Colonic mucosa (tissue), 4 donors: ENCODE measurements at regions not wholly inside any gene's neighbourhood (a gene's known extent, or its start where the extent isn't known, plus 50 kb on each side); places are given as distances from the start of the nearest gene placed in this dataset.

Experiments used
- DNase-seq: peaks from one replicate; pipeline ENCODE4 v3.0.0-alpha.2; 2020
- H3K27ac ChIP-seq: fragments of 200-600 bp; one replicate; pipeline ENCODE4 v1.8.0; 2021
- H3K27me3 ChIP-seq: fragments of 200-600 bp; one replicate; pipeline ENCODE4 v1.8.0; 2021
- H3K36me3 ChIP-seq: fragments of 200-600 bp; one replicate; pipeline ENCODE4 v1.8.0; 2021
- H3K4me1 ChIP-seq: fragments of 200-600 bp; one replicate; pipeline ENCODE4 v1.8.0; 2021; ENCODE audit warnings: mild to moderate bottlenecking
- H3K4me3 ChIP-seq: fragments of 200-600 bp; one replicate; pipeline ENCODE4 v1.8.0; 2021
- H3K9ac ChIP-seq, 2 donors: one replicate each; pipeline ENCODE4 v1.7.0; 2013; ENCODE audit warnings: control low read depth in 2 of 2, low read depth in 2 of 2, low read length in 2 of 2
- H3K9me3 ChIP-seq: fragments of 200-600 bp; one replicate; pipeline ENCODE4 v1.8.0; 2021
- intact Hi-C: fragments of 100-400 bp; cut with DNase I; formaldehyde crosslinking; loops from one replicate; pipeline ENCODE4 v1.14.1; 2022
- TF ChIP-seq, protein P1 (sequence below): fragments of 200-600 bp; IDR thresholded peaks from one replicate; pipeline ENCODE4 v1.8.0; 2022; ENCODE audit warnings: antibody characterized with exemption, mild to moderate bottlenecking
- donor health status: healthy.
- donor health status: DM: no; HTN: no; CAD: no.
- donor health status: DM: no; HTN: no; CAD: no.

DNA sequence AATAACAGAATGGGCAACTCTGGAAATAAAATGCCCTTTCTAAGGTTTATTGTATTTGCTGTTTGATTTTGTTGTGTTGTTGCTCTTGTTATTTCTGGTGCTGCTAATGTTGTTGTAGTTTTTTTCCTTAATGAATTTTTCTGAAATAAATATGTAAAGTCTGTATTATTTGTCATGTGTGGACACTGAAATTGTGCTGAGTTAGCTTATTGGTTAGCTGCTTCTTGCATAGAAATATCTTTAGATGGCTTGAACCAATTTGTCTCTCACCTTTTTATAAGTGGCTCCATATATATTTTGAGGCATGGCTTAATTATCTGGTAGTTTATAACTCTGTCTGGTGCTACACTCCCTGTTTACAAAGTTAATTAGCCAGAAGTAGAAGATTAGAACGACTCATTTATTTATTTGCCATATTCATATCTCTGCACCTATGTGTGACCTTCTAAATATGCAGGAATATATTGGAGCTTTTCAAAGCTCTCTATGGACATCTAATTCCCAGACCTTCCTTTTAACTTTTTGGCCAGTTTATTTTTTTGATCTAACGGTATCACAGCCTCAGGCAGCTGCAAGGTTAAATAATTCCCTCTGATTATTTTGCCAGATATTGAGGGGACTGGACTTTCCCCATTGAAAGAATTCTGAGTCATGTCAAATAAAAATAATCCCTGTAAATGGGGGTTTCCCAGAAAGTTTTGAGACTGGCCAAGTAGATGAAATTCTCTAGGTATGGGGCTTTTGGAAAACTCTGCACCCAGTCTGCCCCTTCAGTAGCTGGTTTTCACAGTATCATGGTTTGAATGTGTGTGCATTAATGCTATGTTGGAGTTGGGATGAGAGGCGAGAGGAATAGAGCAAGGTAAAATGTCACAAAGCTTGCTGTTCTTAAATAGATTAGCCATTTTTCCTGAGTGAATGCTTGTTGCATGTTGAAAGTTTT, 1331.7 kb upstream of the MIR17HG start:
- no peak for DNase-seq
- no peak overlapping the region for H3K27ac ChIP-seq
- no peaks in the 10 kb centered on the region for H3K4me1 ChIP-seq
- no peaks in the 10 kb centered on the region for H3K36me3 ChIP-seq
- intact Hi-C loops: no loop called here
- H3K9me3 ChIP-seq: no peaks in the 10 kb centered on the region
- no peaks in the 10 kb centered on the region for H3K27me3 ChIP-seq
- TF ChIP-seq, protein P1, sequence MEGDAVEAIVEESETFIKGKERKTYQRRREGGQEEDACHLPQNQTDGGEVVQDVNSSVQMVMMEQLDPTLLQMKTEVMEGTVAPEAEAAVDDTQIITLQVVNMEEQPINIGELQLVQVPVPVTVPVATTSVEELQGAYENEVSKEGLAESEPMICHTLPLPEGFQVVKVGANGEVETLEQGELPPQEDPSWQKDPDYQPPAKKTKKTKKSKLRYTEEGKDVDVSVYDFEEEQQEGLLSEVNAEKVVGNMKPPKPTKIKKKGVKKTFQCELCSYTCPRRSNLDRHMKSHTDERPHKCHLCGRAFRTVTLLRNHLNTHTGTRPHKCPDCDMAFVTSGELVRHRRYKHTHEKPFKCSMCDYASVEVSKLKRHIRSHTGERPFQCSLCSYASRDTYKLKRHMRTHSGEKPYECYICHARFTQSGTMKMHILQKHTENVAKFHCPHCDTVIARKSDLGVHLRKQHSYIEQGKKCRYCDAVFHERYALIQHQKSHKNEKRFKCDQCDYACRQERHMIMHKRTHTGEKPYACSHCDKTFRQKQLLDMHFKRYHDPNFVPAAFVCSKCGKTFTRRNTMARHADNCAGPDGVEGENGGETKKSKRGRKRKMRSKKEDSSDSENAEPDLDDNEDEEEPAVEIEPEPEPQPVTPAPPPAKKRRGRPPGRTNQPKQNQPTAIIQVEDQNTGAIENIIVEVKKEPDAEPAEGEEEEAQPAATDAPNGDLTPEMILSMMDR: no peak
- H3K4me3 ChIP-seq: no peak overlapping the region
- no peak overlapping the region for H3K9ac ChIP-seq

DNA sequence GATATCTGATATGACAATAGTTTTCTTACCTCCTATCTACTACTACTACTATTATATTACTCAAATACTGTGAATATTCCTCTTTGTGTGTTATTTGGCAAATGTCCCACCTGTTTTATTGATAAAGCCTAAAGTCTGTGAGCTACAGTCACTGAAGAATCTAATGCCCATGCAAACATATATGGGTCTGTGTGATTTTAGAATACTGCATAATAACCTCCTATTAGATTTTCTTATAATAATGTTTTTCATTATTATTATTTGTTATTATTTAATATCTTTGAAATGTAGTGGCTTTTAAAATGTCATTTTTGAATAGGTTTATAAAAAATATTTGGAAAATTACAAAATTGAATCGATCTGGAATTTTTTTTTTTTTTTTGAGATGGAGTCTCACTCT, 1330.8 kb upstream of the MIR17HG start:
- Histone ChIP-seq H3K27ac (no peak overlapping the region), H3K36me3 (no peaks in the 10 kb centered on the region), H3K27me3 (no peaks in the 10 kb centered on the region), H3K4me1 (no peaks in the 10 kb centered on the region), H3K4me3 (no peak overlapping the region), H3K9me3 (no peaks in the 10 kb centered on the region), H3K9ac (no peak overlapping the region)
- TF ChIP-seq, protein P1: no peak
- intact Hi-C loops: no loop called here
- DNase-seq: no peak

DNA sequence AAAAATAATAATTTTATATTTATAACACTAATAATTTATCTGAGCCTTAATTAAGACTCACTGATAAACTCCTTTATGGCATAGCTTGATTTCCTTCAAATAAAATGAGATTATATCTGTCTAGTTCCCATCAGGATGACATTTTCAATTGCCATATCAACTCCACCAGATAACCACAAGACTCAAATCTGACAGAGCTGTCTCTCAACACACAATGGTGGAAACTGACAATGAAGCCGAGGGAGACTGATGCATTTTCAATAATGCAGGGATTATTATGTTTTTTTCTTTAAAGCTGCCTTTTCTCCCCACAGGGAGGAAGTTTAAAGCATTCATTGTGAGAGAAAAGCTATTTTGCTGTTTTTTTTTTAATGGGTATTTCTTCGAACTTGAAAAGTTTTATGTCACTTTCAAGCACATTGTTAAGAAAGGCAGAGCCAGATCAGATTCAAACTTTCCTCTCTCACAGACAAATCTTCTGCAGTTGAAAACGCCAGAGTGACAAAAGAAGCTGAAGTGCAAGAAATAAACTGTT, 1326.9 kb upstream of the MIR17HG start:
- intact Hi-C loops: no loop called here
- no peak overlapping the region for H3K9ac ChIP-seq
- no peaks in the 10 kb centered on the region for H3K4me1 ChIP-seq
- no peaks in the 10 kb centered on the region for H3K9me3 ChIP-seq
- no peaks in the 10 kb centered on the region for H3K27me3 ChIP-seq
- TF ChIP-seq, protein P1: no peak
- no peaks in the 10 kb centered on the region for H3K36me3 ChIP-seq
- no peak overlapping the region for H3K27ac ChIP-seq
- no peak overlapping the region for H3K4me3 ChIP-seq
- no peak for DNase-seq

DNA sequence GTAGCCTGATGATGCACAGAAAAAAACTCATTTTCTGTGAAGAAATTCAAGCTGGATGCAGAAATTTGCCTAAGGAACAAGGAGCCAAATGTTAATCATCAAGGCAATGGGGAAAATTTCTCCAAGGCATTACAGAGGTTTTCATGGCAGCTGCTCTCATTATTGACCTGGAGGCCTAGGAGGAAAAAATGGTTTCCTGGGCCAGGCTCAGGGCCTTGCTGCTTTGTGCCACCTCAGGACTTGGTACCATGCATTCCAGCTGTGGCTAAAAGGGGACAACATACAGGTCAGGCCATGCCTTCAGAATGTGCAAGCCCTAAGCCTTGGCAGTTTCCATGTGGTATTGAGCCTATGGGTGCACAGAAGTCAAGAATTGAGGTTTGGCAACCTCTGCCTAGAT, 1320.1 kb upstream of the MIR17HG start:
- Histone ChIP-seq H3K9me3 (no peaks in the 10 kb centered on the region), H3K27me3 (no peaks in the 10 kb centered on the region), H3K4me3 (no peak overlapping the region), H3K36me3 (no peaks in the 10 kb centered on the region), H3K9ac (no peak overlapping the region), H3K27ac (no peak overlapping the region), H3K4me1 (no peaks in the 10 kb centered on the region)
- intact Hi-C loops: no loop called here
- TF ChIP-seq, protein P1: no peak
- DNase-seq: no peak

DNA sequence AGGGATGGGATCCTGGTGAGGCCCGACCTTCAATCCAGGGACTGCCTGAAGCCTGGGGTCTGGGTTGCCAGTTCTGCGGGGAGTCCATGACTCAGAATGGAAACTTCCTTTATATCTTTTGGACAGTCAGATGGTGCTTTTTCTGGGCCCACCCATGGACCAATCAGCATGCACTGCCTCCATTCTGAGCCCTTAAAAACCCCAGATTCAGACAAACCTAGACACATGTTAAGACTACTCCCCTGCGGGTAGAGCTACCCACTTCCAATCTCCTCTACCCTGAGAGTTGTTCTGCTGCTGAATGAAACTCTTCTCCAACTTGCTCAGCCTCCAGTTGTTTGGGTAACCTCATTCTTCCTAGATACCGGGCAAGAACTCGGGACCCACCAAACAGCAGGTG, 1315.2 kb upstream of the MIR17HG start:
- TF ChIP-seq, protein P1: no peak
- no peaks in the 10 kb centered on the region for H3K36me3 ChIP-seq
- H3K4me3 ChIP-seq: no peak overlapping the region
- H3K4me1 ChIP-seq: no peaks in the 10 kb centered on the region
- DNase-seq: no peak
- H3K9me3 ChIP-seq: no peaks in the 10 kb centered on the region
- H3K27me3 ChIP-seq: no peaks in the 10 kb centered on the region
- intact Hi-C loops: no loop called here
- no peak overlapping the region for H3K27ac ChIP-seq
- H3K9ac ChIP-seq: no peak overlapping the region
